Fibroblast of the aortic adventitia (primary cell): ENCODE measurements at regions not wholly inside any gene's neighbourhood (a gene's known extent, or its start where the extent isn't known, plus 50 kb on each side); places are given as distances from the start of the nearest gene placed in this dataset. TPM values are rescaled to one million over a fixed set of nuclear protein-coding genes. Genes with fewer than 3 reads are reported as not detected.

Source experiments
- DNase-seq: peaks from one replicate; pipeline ENCODE4 v3.0.0-alpha.2; 2010; ENCODE audit warnings: low read depth
- H3K4me3 ChIP-seq: 2 replicates; pipeline ENCODE4 v1.5.1; 2011; ENCODE audit warnings: low read depth, mild to moderate bottlenecking, control low read depth, low read length, moderate library complexity
- CTCF ChIP-seq: IDR thresholded peaks from 2 replicates; pipeline ENCODE4 v1.5.1; 2011; ENCODE audit warnings: mild to moderate bottlenecking, low read length, control low read depth, inconsistent platforms; ENCODE audit not compliant: insufficient read depth
- small RNA-seq: library from RNA; depleted of rRNA; stranded (forward); fragments of <200 nt; gene quantifications from one replicate; pipeline ENCODE3, GENCODE V24; 2012

- DNase-seq = no peak
- no peak for TF ChIP-seq CTCF
- no peak overlapping the region for H3K4me3 ChIP-seq
These were observed 584.7 kb downstream of the SEMA5A start for GRCh38 chr5:8961219-8961618.

- DNase-seq = peak; percentile 60
- no peak for TF ChIP-seq CTCF
- no peak overlapping the region for H3K4me3 ChIP-seq
These were observed 583.9 kb downstream of the SEMA5A start for GRCh38 chr5:8961956-8962355.

- no peak for DNase-seq
- no peak overlapping the region for H3K4me3 ChIP-seq
- TF ChIP-seq CTCF = no peak
These were observed 564.9 kb downstream of the SEMA5A start for GRCh38 chr5:8981016-8981415.

- no peak for TF ChIP-seq CTCF
- H3K4me3 ChIP-seq = no peak overlapping the region
- DNase-seq = peak; percentile 51
These were observed 564.4 kb downstream of the SEMA5A start for GRCh38 chr5:8981496-8981895.

- DNase-seq = no peak
- no peak overlapping the region for H3K4me3 ChIP-seq
- no peak for TF ChIP-seq CTCF
These were observed 561.5 kb downstream of the SEMA5A start for GRCh38 chr5:8984386-8984785.

Small RNAs in the stretch of these regions (small RNA-seq; reads per million reads assigned to genes)
- gene AC091895.1 = not detected
- not detected for gene AC091912.1
- gene AC091912.2 = not detected
- not detected for gene AC091932.2
- gene AC091932.4 = not detected
- not detected for gene AC091953.1
- not detected for gene AC091953.2
- gene AC091953.3 = not detected
- gene AC091953.5 = not detected
- not detected for gene AC091965.3
- not detected for gene RNU1-76P
